Endothelial cell of umbilical vein (primary cell): ENCODE measurements at regions not wholly inside any gene's neighbourhood (a gene's known extent, or its start where the extent isn't known, plus 50 kb on each side); places are given as distances from the start of the nearest gene placed in this dataset.

Source experiments
- BruUV-seq: library from RNA; stranded (reverse); fragments of 400-500 nt; replicated peaks from 2 replicates; lab custom pipeline; 2021; lab: Mats Ljungman, UMichigan
- CTCF ChIA-PET: fragments of 300-600, 350-600 bp; sonication (Branson Sonifier 250); formaldehyde crosslinking; loops from one replicate; lab custom pipeline; 2021; ENCODE audit warnings: antibody characterized with exemption, inconsistent platforms; lab: Charles Lee
- POLR2A ChIA-PET: fragments of 300-600, 350-600 bp; sonication (Branson Sonifier 250); formaldehyde crosslinking; loops from one replicate; lab custom pipeline; 2021; ENCODE audit warnings: antibody characterized with exemption, inconsistent platforms; lab: Charles Lee
- DNase-seq: peaks from one replicate; pipeline ENCODE4 v3.0.0-alpha.2; 2011; ENCODE audit warnings: low read depth, low spot score
- FAIRE-seq: peaks from 2 replicates; lab custom pipeline; 2011; peaks lifted over from hg19 to GRCh38; lab: Jason Lieb, UNC
- H2AFZ ChIP-seq: 2 replicates; pipeline ENCODE4 v1.6.0; 2012; ENCODE audit warnings: low read depth, low read length, control low read depth, inconsistent platforms
- H3K27ac ChIP-seq: 2 replicates; pipeline ENCODE4 v1.5.1; 2011; ENCODE audit warnings: low read depth, mild to moderate bottlenecking, control low read depth, low read length, moderate library complexity; ENCODE audit not compliant: insufficient read depth
- H3K27me3 ChIP-seq, 2 experiments: 2 replicates each; pipeline versions ENCODE4 v1.6.0 to v1.6.1; 2011; ENCODE audit warnings: low read length in 2 of 2, mixed read lengths in 1 of 2; ENCODE audit not compliant: control insufficient read depth in 2 of 2, insufficient read depth in 2 of 2
- H3K36me3 ChIP-seq, 2 experiments: 2 replicates in 1 of 2; 3 replicates in 1 of 2; pipeline ENCODE4 v1.5.1; 2011; ENCODE audit warnings: low read length in 2 of 2, mild to moderate bottlenecking in 1 of 2, moderate library complexity in 1 of 2; ENCODE audit not compliant: control insufficient read depth in 2 of 2, insufficient read depth in 2 of 2; ENCODE audit errors: extremely low read depth in 1 of 2
- H3K4me1 ChIP-seq: 3 replicates; pipeline ENCODE4 v1.5.1; 2011; ENCODE audit warnings: mild to moderate bottlenecking, low read length; ENCODE audit not compliant: control insufficient read depth, insufficient read depth; ENCODE audit errors: extremely low read depth
- H3K4me2 ChIP-seq: 2 replicates; pipeline ENCODE4 v1.6.1; 2011; ENCODE audit warnings: low read length, control low read depth, mixed read lengths; ENCODE audit not compliant: insufficient read depth
- H3K4me3 ChIP-seq, 3 experiments: fragments of 200-600 bp in 1 of 3; sonication (generic), shearing (Covaris generic) in 1 of 3; replicated peaks in 1 of 3; 2 replicates each; pipeline ENCODE4 v1.5.1; 2011 to 2016; ENCODE audit warnings: control low read depth in 3 of 3, low read length in 3 of 3, mild to moderate bottlenecking in 2 of 3, inconsistent platforms in 1 of 3, low read depth in 1 of 3, moderate library complexity in 1 of 3; ENCODE audit not compliant: insufficient read depth in 1 of 3
- H3K79me2 ChIP-seq: 2 replicates; pipeline ENCODE4 v1.6.0; 2012; ENCODE audit warnings: low read length, inconsistent platforms; ENCODE audit not compliant: control insufficient read depth, insufficient read depth
- H3K9ac ChIP-seq: replicated peaks from 2 replicates; pipeline ENCODE3; 2011; ENCODE audit warnings: low read length, control low read depth; ENCODE audit not compliant: insufficient read depth; ENCODE audit errors: extremely low read depth
- H3K9me1 ChIP-seq: replicated peaks from 3 replicates; pipeline ENCODE4 v1.6.0; 2011; ENCODE audit warnings: mild to moderate bottlenecking, low read length; ENCODE audit not compliant: control insufficient read depth, insufficient read depth; ENCODE audit errors: extremely low read depth
- H3K9me3 ChIP-seq: replicated peaks from 2 replicates; pipeline ENCODE4 v1.5.1; 2012; ENCODE audit warnings: low read length, inconsistent platforms; ENCODE audit not compliant: control insufficient read depth, insufficient read depth
- H4K20me1 ChIP-seq: replicated peaks from 2 replicates; pipeline ENCODE3; 2011; ENCODE audit warnings: mild to moderate bottlenecking, low read length; ENCODE audit not compliant: control insufficient read depth, insufficient read depth; ENCODE audit errors: extremely low read depth
- CTCF ChIP-seq, 2 donors: IDR thresholded peaks; 1 replicate in 1 of 2; 2 replicates in 1 of 2; pipeline ENCODE4 v1.5.1; 2011; ENCODE audit warnings: low read length in 2 of 2, mild to moderate bottlenecking in 2 of 2, moderate library complexity in 2 of 2, control low read depth in 1 of 2, inconsistent platforms in 1 of 2, low read depth in 1 of 2; ENCODE audit not compliant: insufficient read depth in 1 of 2; ENCODE audit errors: extremely low read depth in 1 of 2
- EZH2 ChIP-seq: IDR thresholded peaks from 2 replicates; pipeline ENCODE4 v1.6.1; 2012; ENCODE audit warnings: borderline replicate concordance, low read depth, mild to moderate bottlenecking, moderate library complexity, low read length, inconsistent platforms; ENCODE audit not compliant: severe bottlenecking
- FOS ChIP-seq: IDR thresholded peaks from 2 replicates; pipeline ENCODE4 v1.6.1; 2011; ENCODE audit warnings: mild to moderate bottlenecking, low read length, moderate library complexity, borderline replicate concordance; ENCODE audit not compliant: insufficient read depth
- GATA2 ChIP-seq: IDR thresholded peaks from 2 replicates; pipeline ENCODE4 v1.7.0; 2011; ENCODE audit warnings: low read depth, mild to moderate bottlenecking, moderate library complexity, mixed read lengths, low read length; ENCODE audit not compliant: insufficient read length, insufficient read depth
- JUN ChIP-seq: IDR thresholded peaks from 2 replicates; pipeline ENCODE4 v1.6.1; 2011; ENCODE audit warnings: borderline replicate concordance, low read depth; ENCODE audit not compliant: insufficient read length, insufficient read depth
- MAX ChIP-seq: IDR thresholded peaks from 2 replicates; pipeline ENCODE4 v1.6.1; 2011; ENCODE audit not compliant: insufficient read depth, insufficient read length
- MYC ChIP-seq: IDR thresholded peaks from one replicate; pipeline ENCODE4 v1.6.1; 2011; ENCODE audit warnings: mild to moderate bottlenecking, low read depth, low read length
- POLR2A ChIP-seq: IDR thresholded peaks from 2 replicates; pipeline ENCODE4 v1.6.1; 2012; ENCODE audit warnings: low read depth, mild to moderate bottlenecking, control low read depth, low read length
- POLR2AphosphoS5 ChIP-seq: IDR thresholded peaks from 2 replicates; pipeline ENCODE4 v1.6.1; 2012; ENCODE audit warnings: low read depth, mild to moderate bottlenecking, control low read depth, low read length, moderate library complexity; ENCODE audit not compliant: insufficient read depth
- dilution Hi-C: fragments of 300-500 bp; cut with MboI; formaldehyde crosslinking; loops from one replicate; pipeline ENCODE4 v1.15.0; 2019; ENCODE audit warnings: low sequenced_read_pairs; ENCODE audit not compliant: extremely low pct_ligation_motif_present
- intact Hi-C: fragments of 100-400 bp; cut with micrococcal nuclease; formaldehyde crosslinking; loops from one replicate; pipeline ENCODE4 v1.10.0; 2022

GRCh38 chr7:67525588-67525987, 529.0 kb downstream of the TYW1 start:
- DNase-seq: no peak
- H3K9me1 ChIP-seq: no peaks in the 10 kb centered on the region
- no peaks in the 10 kb centered on the region for H4K20me1 ChIP-seq
- no peak overlapping the region for H3K4me2 ChIP-seq
- no peaks in the 10 kb centered on the region for H3K36me3 ChIP-seq
- H3K4me1 ChIP-seq: no peaks in the 10 kb centered on the region
- no peak for FAIRE-seq
- H3K4me3 ChIP-seq: no peak overlapping the region
- H3K9ac ChIP-seq: no peak overlapping the region
- ChIA-PET POLR2A (no interaction called here), CTCF (no interaction called here)
- H3K79me2 ChIP-seq: no peaks in the 10 kb centered on the region
- no peak overlapping the region for H2AFZ ChIP-seq
- intact Hi-C loops (no loop called here), dilution Hi-C loops (no loop called here)
- BruUV-seq: no TSS peak
- H3K9me3 ChIP-seq: peaks cover 3% of the 10 kb centered on the region
- no peaks in the 10 kb centered on the region for H3K27me3 ChIP-seq
- TF ChIP-seq EZH2 (no peak), FOS (no peak), GATA2 (no peak), JUN (no peak), MAX (no peak), POLR2AphosphoS5 (no peak), CTCF (IDR thresholded peaks at IDR 0.05; ENCODE audit: extremely low read depth in 1 of 2, insufficient read depth in 1 of 2, low read depth in 1 of 2, low read length in 2 of 2) (no peak), POLR2A (no peak), MYC (no peak)
- H3K27ac ChIP-seq: no peak overlapping the region
